ENCODE measurements at regions not wholly inside any gene's neighbourhood (a gene's known extent, or its start where the extent isn't known, plus 50 kb on each side); places are given as distances from the start of the nearest gene placed in this dataset.

- no peak for DNase-seq (ENCODE audit: low read depth, low spot score)
- Histone ChIP-seq H3K9me1 (replicated peaks; ENCODE audit: control insufficient read depth, extremely low read depth, insufficient read depth, low read length) (no peaks in the 10 kb centered on the region), H3K27me3 (ENCODE audit: control insufficient read depth in 2 of 2, insufficient read depth in 2 of 2, low read length in 2 of 2) (no peaks in the 10 kb centered on the region), H3K36me3 (ENCODE audit: control insufficient read depth in 2 of 2, extremely low read depth in 1 of 2, insufficient read depth in 2 of 2, low read length in 2 of 2) (no peaks in the 10 kb centered on the region), H3K79me2 (ENCODE audit: control insufficient read depth, insufficient read depth, low read length) (no peaks in the 10 kb centered on the region), H3K9ac (replicated peaks; ENCODE audit: extremely low read depth, insufficient read depth, low read length) (no peak overlapping the region), H4K20me1 (replicated peaks; ENCODE audit: control insufficient read depth, extremely low read depth, insufficient read depth, low read length) (no peaks in the 10 kb centered on the region), H3K4me2 (ENCODE audit: insufficient read depth, low read length) (no peak overlapping the region), H2AFZ (ENCODE audit: low read depth, low read length) (no peak overlapping the region), H3K9me3 (replicated peaks; ENCODE audit: control insufficient read depth, insufficient read depth, low read length) (peaks cover 2% of the 10 kb centered on the region), H3K4me3 (replicated peaks in 1 of 3; ENCODE audit: insufficient read depth in 1 of 3, low read depth in 1 of 3, low read length in 3 of 3) (no peak overlapping the region), H3K4me1 (ENCODE audit: control insufficient read depth, extremely low read depth, insufficient read depth, low read length) (no peaks in the 10 kb centered on the region), H3K27ac (ENCODE audit: insufficient read depth, low read depth, low read length) (no peak overlapping the region)
- intact Hi-C loops (cut with micrococcal nuclease) (no loop called here), dilution Hi-C loops (cut with MboI; ENCODE audit: extremely low pct_ligation_motif_present, low sequenced_read_pairs) (no loop called here)
- no peak for FAIRE-seq
- TF ChIP-seq JUN (IDR thresholded peaks at IDR 0.05; ENCODE audit: borderline replicate concordance, insufficient read depth, insufficient read length, low read depth) (no peak), CTCF (IDR thresholded peaks at IDR 0.05; ENCODE audit: extremely low read depth in 1 of 2, insufficient read depth in 1 of 2, low read depth in 1 of 2, low read length in 2 of 2) (no peak), GATA2 (IDR thresholded peaks at IDR 0.05; ENCODE audit: insufficient read depth, insufficient read length, low read depth, low read length) (no peak), EZH2 (IDR thresholded peaks at IDR 0.05; ENCODE audit: borderline replicate concordance, low read depth, low read length, severe bottlenecking) (no peak), POLR2A (IDR thresholded peaks at IDR 0.05; ENCODE audit: low read depth, low read length) (no peak), MYC (IDR thresholded peaks at IDR 0.05; ENCODE audit: low read depth, low read length) (no peak), MAX (IDR thresholded peaks at IDR 0.05; ENCODE audit: insufficient read depth, insufficient read length) (no peak), POLR2AphosphoS5 (IDR thresholded peaks at IDR 0.05; ENCODE audit: insufficient read depth, low read depth, low read length) (no peak), FOS (IDR thresholded peaks at IDR 0.05; ENCODE audit: borderline replicate concordance, insufficient read depth, low read length) (no peak)
- POLR2A ChIA-PET: no interaction called here
- no TSS peak for BruUV-seq (replicated peaks)
- CTCF ChIA-PET: no interaction called here
Observed at GRCh38 chr13:81760316-81760715, 1419.4 kb upstream of the SPRY2 start.

All from endothelial cell of umbilical vein (primary cell).